SIG-M5 (cell line): ENCODE measurements at regions not wholly inside any gene's neighbourhood (a gene's known extent, or its start where the extent isn't known, plus 50 kb on each side); places are given as distances from the start of the nearest gene placed in this dataset.
"Not testable (repeated sequence)": the region's sequence is repeated elsewhere in the genome, so short reads cannot be mapped to it uniquely, and the experiment has no call there.

Experiments used
- DNase-seq: peaks from one replicate; lab custom pipeline; 2025; lab: John Stamatoyannopoulos, UW

- no peak for DNase-seq
These were observed 99.3 kb upstream of the FAM20A start for GRCh38 chr17:68700421-68700820.

GRCh38 chr17:68699936-68700335 lies 98.8 kb upstream of the FAM20A start:
- no peak for DNase-seq

GRCh38 chr17:68698746-68699145 lies 97.6 kb upstream of the FAM20A start:
- peak; percentile 24 for DNase-seq

- no peak for DNase-seq
These were observed 96.7 kb upstream of the FAM20A start for GRCh38 chr17:68697850-68698361.

GRCh38 chr17:68695659-68696058 lies 94.5 kb upstream of the FAM20A start:
- no peak for DNase-seq

- DNase-seq = no peak
These were observed 93.8 kb upstream of the FAM20A start for GRCh38 chr17:68694791-68695485.

GRCh38 chr17:68693896-68694295 lies 92.7 kb upstream of the FAM20A start:
- no peak for DNase-seq

GRCh38 chr17:68693466-68693865 lies 92.3 kb upstream of the FAM20A start:
- DNase-seq = no peak

GRCh38 chr17:68686108-68686988 lies 85.2 kb upstream of the FAM20A start:
- DNase-seq = no peak

- no peak for DNase-seq
These were observed 83.8 kb upstream of the FAM20A start for GRCh38 chr17:68684949-68685357.

GRCh38 chr17:68682903-68683302 lies 81.7 kb upstream of the FAM20A start:
- DNase-seq = no peak

GRCh38 chr17:68679882-68680281 lies 78.7 kb upstream of the FAM20A start:
- DNase-seq = no peak

GRCh38 chr17:68676856-68677255 lies 75.7 kb upstream of the FAM20A start:
- no peak for DNase-seq

GRCh38 chr17:68675723-68676122 lies 74.6 kb upstream of the FAM20A start:
- no peak for DNase-seq

GRCh38 chr17:68674029-68674925 lies 73.1 kb upstream of the FAM20A start:
- DNase-seq = no peak

GRCh38 chr17:68670967-68671693 lies 70.0 kb upstream of the FAM20A start:
- no peak for DNase-seq

GRCh38 chr17:68666438-68666837 lies 65.3 kb upstream of the FAM20A start:
- not testable (repeated sequence) for DNase-seq

GRCh38 chr17:68665373-68665772 lies 64.2 kb upstream of the FAM20A start:
- DNase-seq = no peak

GRCh38 chr17:68662479-68662878 lies 61.3 kb upstream of the FAM20A start:
- DNase-seq = no peak

- DNase-seq = no peak
These were observed 60.9 kb upstream of the FAM20A start for GRCh38 chr17:68662037-68662432.

- DNase-seq = no peak
These were observed 60.3 kb upstream of the FAM20A start for GRCh38 chr17:68661265-68662036.
